MM.1S (cell line): ENCODE measurements at regions not wholly inside any gene's neighbourhood (a gene's known extent, or its start where the extent isn't known, plus 50 kb on each side); places are given as distances from the start of the nearest gene placed in this dataset.

Experiments
- DNase-seq: peaks from one replicate; pipeline ENCODE4 v3.0.0-alpha.2; 2015
- H2AFZ ChIP-seq: fragments of 300-600 bp; sonication (generic); 2 replicates; pipeline ENCODE4 v1.6.0; 2016; ENCODE audit warnings: antibody characterized with exemption, low read length
- H3F3A ChIP-seq: fragments of 300-600 bp; sonication (generic); 2 replicates; pipeline ENCODE4 v1.6.1; 2016; ENCODE audit warnings: mild to moderate bottlenecking, antibody characterized with exemption, low read length, moderate library complexity, mixed read lengths; ENCODE audit not compliant: insufficient read depth
- H3K27ac ChIP-seq: fragments of 300-600 bp; sonication (generic); 2 replicates; pipeline ENCODE4 v1.5.1; 2016; ENCODE audit warnings: mild to moderate bottlenecking, low read length
- H3K27me3 ChIP-seq: fragments of 300-600 bp; sonication (generic); replicated peaks from 2 replicates; pipeline ENCODE4 v1.6.0; 2016; ENCODE audit warnings: low read length; ENCODE audit not compliant: insufficient read depth
- H3K36me3 ChIP-seq: fragments of 300-600 bp; sonication (generic); replicated peaks from 2 replicates; pipeline ENCODE4 v1.6.1; 2016; ENCODE audit warnings: mild to moderate bottlenecking, low read length, mixed read lengths; ENCODE audit not compliant: insufficient read depth
- H3K4me1 ChIP-seq: fragments of 300-600 bp; sonication (generic); 2 replicates; pipeline ENCODE4 v1.6.1; 2016; ENCODE audit warnings: low read length, mixed read lengths
- H3K4me2 ChIP-seq: fragments of 300-600 bp; sonication (generic); 2 replicates; pipeline ENCODE4 v1.6.0; 2016; ENCODE audit warnings: low read depth, low read length
- H3K4me3 ChIP-seq: fragments of 300-600 bp; sonication (generic); 2 replicates; pipeline ENCODE4 v1.5.1; 2016; ENCODE audit warnings: low read length, mixed read lengths
- H3K79me2 ChIP-seq: fragments of 300-600 bp; sonication (generic); 2 replicates; pipeline ENCODE4 v1.6.1; 2016; ENCODE audit warnings: mixed run types, low read length, mixed read lengths
- H3K9ac ChIP-seq: fragments of 300-600 bp; sonication (generic); 2 replicates; pipeline ENCODE4 v1.6.1; 2016; ENCODE audit warnings: low read length, mixed read lengths
- H3K9me2 ChIP-seq: fragments of 300-600 bp; sonication (generic); replicated peaks from 2 replicates; pipeline ENCODE4 v1.6.1; 2016; ENCODE audit warnings: mild to moderate bottlenecking, low read length, mixed read lengths; ENCODE audit not compliant: insufficient read depth
- H3K9me3 ChIP-seq: fragments of 300-600 bp; sonication (generic); replicated peaks from 2 replicates; pipeline ENCODE4 v1.6.1; 2016; ENCODE audit warnings: mild to moderate bottlenecking, low read length, mixed read lengths; ENCODE audit not compliant: insufficient read depth
- H4K20me1 ChIP-seq: fragments of 300-600 bp; sonication (generic); 2 replicates; pipeline ENCODE4 v1.6.1; 2016; ENCODE audit warnings: mild to moderate bottlenecking, low read length, moderate library complexity, mixed read lengths; ENCODE audit not compliant: insufficient read depth
- EZH2 ChIP-seq: fragments of 300-600 bp; sonication (generic); optimal IDR thresholded peaks from 2 replicates; pipeline ENCODE3; 2017; ENCODE audit warnings: low read depth, mild to moderate bottlenecking, antibody characterized with exemption, low read length, mixed read lengths
- EZH2phosphoT487 ChIP-seq: fragments of 300-600 bp; sonication (generic); IDR thresholded peaks from 2 replicates; pipeline ENCODE4 v1.6.1; 2018; ENCODE audit warnings: antibody characterized with exemption, low read length
- TF ChIP-seq, protein P1 (sequence below): fragments of 300-600 bp; sonication (generic); IDR thresholded peaks from 2 replicates; pipeline ENCODE4 v1.5.1; 2016; ENCODE audit warnings: antibody characterized with exemption, low read length, mixed read lengths

DNA sequence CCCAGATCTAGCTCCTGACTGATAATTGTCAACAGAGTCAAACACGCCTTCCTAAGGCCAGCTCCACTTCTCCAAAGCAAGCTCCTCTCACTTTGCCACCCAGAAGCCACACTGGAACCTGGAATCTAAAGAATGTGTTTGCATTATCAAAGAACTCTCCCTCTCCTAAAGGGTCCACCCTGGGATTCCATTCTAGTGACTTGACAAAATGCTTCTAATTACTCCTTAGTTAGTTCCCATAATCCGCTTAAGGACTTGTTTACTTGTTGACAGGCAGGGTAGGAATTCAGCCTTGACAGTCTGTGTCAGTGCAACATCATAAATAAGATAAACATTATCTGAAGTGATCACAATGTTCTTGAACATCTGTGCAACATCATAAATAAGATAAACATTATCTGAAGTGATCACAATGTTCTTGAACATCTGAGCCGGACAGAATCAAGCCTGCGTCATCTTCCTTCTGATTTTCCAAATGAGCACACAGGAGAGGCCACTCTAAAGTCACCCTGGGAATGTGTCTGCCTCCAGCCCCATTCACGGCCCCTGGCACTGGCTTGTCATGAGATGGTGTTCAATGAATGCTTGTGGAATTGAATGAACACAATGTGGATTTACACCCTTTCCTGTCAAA lies 512.1 kb downstream of the IRS2 start:
- H3K27ac ChIP-seq: no peak overlapping the region
- H3K9ac ChIP-seq: no peak overlapping the region
- H3K4me3 ChIP-seq: no peak overlapping the region
- no peaks in the 10 kb centered on the region for H4K20me1 ChIP-seq
- H3K27me3 ChIP-seq: no peaks in the 10 kb centered on the region
- H3K79me2 ChIP-seq: no peaks in the 10 kb centered on the region
- H3K36me3 ChIP-seq: no peaks in the 10 kb centered on the region
- TF ChIP-seq, protein P1, sequence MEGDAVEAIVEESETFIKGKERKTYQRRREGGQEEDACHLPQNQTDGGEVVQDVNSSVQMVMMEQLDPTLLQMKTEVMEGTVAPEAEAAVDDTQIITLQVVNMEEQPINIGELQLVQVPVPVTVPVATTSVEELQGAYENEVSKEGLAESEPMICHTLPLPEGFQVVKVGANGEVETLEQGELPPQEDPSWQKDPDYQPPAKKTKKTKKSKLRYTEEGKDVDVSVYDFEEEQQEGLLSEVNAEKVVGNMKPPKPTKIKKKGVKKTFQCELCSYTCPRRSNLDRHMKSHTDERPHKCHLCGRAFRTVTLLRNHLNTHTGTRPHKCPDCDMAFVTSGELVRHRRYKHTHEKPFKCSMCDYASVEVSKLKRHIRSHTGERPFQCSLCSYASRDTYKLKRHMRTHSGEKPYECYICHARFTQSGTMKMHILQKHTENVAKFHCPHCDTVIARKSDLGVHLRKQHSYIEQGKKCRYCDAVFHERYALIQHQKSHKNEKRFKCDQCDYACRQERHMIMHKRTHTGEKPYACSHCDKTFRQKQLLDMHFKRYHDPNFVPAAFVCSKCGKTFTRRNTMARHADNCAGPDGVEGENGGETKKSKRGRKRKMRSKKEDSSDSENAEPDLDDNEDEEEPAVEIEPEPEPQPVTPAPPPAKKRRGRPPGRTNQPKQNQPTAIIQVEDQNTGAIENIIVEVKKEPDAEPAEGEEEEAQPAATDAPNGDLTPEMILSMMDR: no peak
- TF ChIP-seq EZH2 (no peak), EZH2phosphoT487 (no peak)
- H3F3A ChIP-seq: no peaks in the 10 kb centered on the region
- no peak for DNase-seq
- no peaks in the 10 kb centered on the region for H3K9me3 ChIP-seq
- no peaks in the 10 kb centered on the region for H3K4me1 ChIP-seq
- no peak overlapping the region for H2AFZ ChIP-seq
- H3K9me2 ChIP-seq: no peaks in the 10 kb centered on the region
- no peak overlapping the region for H3K4me2 ChIP-seq

DNA sequence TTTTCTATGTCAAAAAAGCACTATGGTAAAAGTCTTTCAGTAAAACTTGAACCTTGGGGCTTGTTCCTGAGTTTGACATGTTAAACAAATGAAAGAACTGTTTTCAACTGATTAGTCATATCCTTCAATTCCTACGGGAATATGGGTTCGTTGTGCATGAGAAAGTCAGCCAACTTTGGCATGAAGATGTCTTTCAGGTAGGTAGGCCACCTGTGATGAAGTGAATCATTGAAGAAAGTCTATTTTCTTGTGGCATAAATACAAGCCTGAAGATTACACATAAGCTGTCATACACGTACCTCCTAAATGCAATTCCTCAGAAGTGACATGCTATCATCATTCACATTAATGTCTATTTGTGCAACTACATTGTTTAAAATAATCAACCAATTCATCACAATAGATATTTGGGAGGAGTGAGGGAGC lies 513.0 kb downstream of the IRS2 start:
- no peaks in the 10 kb centered on the region for H3F3A ChIP-seq
- no peaks in the 10 kb centered on the region for H3K4me1 ChIP-seq
- H3K27me3 ChIP-seq: no peaks in the 10 kb centered on the region
- H3K9me3 ChIP-seq: no peaks in the 10 kb centered on the region
- H3K9me2 ChIP-seq: no peaks in the 10 kb centered on the region
- H3K36me3 ChIP-seq: no peaks in the 10 kb centered on the region
- no peak overlapping the region for H3K27ac ChIP-seq
- H2AFZ ChIP-seq: no peak overlapping the region
- no peak overlapping the region for H3K4me2 ChIP-seq
- no peaks in the 10 kb centered on the region for H4K20me1 ChIP-seq
- no peak for DNase-seq
- TF ChIP-seq, protein P1: no peak
- TF ChIP-seq EZH2 (no peak), EZH2phosphoT487 (no peak)
- no peaks in the 10 kb centered on the region for H3K79me2 ChIP-seq
- no peak overlapping the region for H3K9ac ChIP-seq
- no peak overlapping the region for H3K4me3 ChIP-seq

DNA sequence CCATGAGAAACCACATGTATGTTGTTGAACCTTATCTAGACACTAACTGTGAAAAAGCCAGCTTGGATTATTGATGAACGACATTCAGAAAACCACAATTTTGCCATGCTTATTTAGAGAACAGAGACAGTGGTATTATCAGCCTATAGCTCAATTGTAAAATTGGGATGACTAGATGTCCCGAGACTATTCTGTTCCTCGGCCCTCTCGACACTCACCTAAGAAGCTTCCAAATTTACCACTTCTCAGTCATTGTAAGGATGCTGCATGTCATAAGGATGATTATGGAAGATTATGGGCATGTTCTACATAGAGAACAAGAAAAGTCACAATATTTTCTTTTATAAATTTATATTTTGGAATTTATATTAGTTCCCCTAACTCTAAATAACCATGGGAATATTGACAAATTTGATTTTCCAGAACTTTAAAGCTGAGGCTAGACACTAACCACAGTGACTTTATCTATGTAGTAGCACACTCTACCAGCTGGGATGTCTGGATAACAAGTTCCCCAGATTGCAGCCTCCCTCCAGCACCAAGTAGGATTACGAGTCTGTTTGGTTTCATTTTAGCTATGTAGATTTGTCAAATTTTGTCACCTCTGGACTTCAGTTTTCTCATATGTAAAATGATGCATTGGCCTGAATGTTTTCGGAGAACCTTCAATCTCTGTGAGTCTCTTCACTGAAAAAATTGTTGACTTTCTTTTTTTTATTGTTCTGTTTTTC lies 513.6 kb downstream of the IRS2 start:
- DNase-seq: no peak
- no peak overlapping the region for H3K9ac ChIP-seq
- no peaks in the 10 kb centered on the region for H3K9me2 ChIP-seq
- no peaks in the 10 kb centered on the region for H3K27me3 ChIP-seq
- no peaks in the 10 kb centered on the region for H3K4me1 ChIP-seq
- no peaks in the 10 kb centered on the region for H3K9me3 ChIP-seq
- no peaks in the 10 kb centered on the region for H4K20me1 ChIP-seq
- no peak overlapping the region for H2AFZ ChIP-seq
- no peak overlapping the region for H3K4me2 ChIP-seq
- no peak overlapping the region for H3K4me3 ChIP-seq
- no peaks in the 10 kb centered on the region for H3K79me2 ChIP-seq
- no peaks in the 10 kb centered on the region for H3F3A ChIP-seq
- TF ChIP-seq EZH2phosphoT487 (no peak), EZH2 (no peak)
- TF ChIP-seq, protein P1: no peak
- no peak overlapping the region for H3K27ac ChIP-seq
- H3K36me3 ChIP-seq: no peaks in the 10 kb centered on the region
